HepG2 (cell line): ENCODE measurements at regions not wholly inside any gene's neighbourhood (a gene's known extent, or its start where the extent isn't known, plus 50 kb on each side); places are given as distances from the start of the nearest gene placed in this dataset.

ENCODE experiments used
- CTCF ChIP-seq: sonication (generic); formaldehyde crosslinking; IDR thresholded peaks from 2 replicates; pipeline ENCODE4 v1.5.0; 2020; ENCODE audit warnings: mild to moderate bottlenecking, missing genetic modification reagents, moderate library complexity
- ELF1 ChIP-seq: sonication (generic); formaldehyde crosslinking; IDR thresholded peaks from 2 replicates; pipeline ENCODE4 v1.4.0; 2020; ENCODE audit warnings: missing genetic modification reagents
- HNRNPUL1 ChIP-seq: fragments of 200-400 bp; formaldehyde crosslinking; IDR thresholded peaks from 2 replicates; pipeline ENCODE4 v1.6.1; 2017; ENCODE audit warnings: low read depth, mild to moderate bottlenecking, low read length, moderate library complexity
- ISL2 ChIP-seq: sonication (generic); formaldehyde crosslinking; IDR thresholded peaks from 2 replicates; pipeline ENCODE4 v1.5.0; 2020; ENCODE audit warnings: missing genetic modification reagents
- KIAA2018 ChIP-seq: sonication (generic); formaldehyde crosslinking; IDR thresholded peaks from 2 replicates; pipeline ENCODE4 v1.5.0; 2020; ENCODE audit warnings: mild to moderate bottlenecking, missing genetic modification reagents, borderline replicate concordance
- MYC ChIP-seq: sonication (generic); formaldehyde crosslinking; IDR thresholded peaks from 2 replicates; pipeline ENCODE4 v1.9.0; 2021; ENCODE audit warnings: missing genetic modification reagents, borderline replicate concordance
- RARA ChIP-seq: IDR thresholded peaks from 2 replicates; pipeline ENCODE4 v1.6.1; 2016; ENCODE audit warnings: missing genetic modification reagents, missing compliant biosample characterization
- RBFOX2 ChIP-seq: fragments of 200-400 bp; formaldehyde crosslinking; IDR thresholded peaks from 2 replicates; pipeline ENCODE4 v1.6.1; 2017; ENCODE audit warnings: low read depth, mild to moderate bottlenecking, low read length
- REPIN1 ChIP-seq: sonication (generic); formaldehyde crosslinking; IDR thresholded peaks from 2 replicates; pipeline ENCODE4 v1.8.0; 2022; ENCODE audit warnings: missing genetic modification reagents, low read depth, mild to moderate bottlenecking, borderline replicate concordance
- TCF7L2 ChIP-seq: IDR thresholded peaks from 2 replicates; pipeline ENCODE4 v1.6.1; 2011; ENCODE audit warnings: mild to moderate bottlenecking, low read depth, low read length, moderate library complexity
- ZBTB21 ChIP-seq: sonication (generic); formaldehyde crosslinking; IDR thresholded peaks from 2 replicates; pipeline ENCODE4 v1.4.0; 2020; ENCODE audit warnings: missing genetic modification reagents
- ZNF670 ChIP-seq: sonication (generic); formaldehyde crosslinking; IDR thresholded peaks from 2 replicates; pipeline ENCODE4 v1.8.0; 2022; ENCODE audit warnings: mild to moderate bottlenecking, missing genetic modification reagents, borderline replicate concordance
- ZNF782 ChIP-seq: sonication (generic); formaldehyde crosslinking; IDR thresholded peaks from 2 replicates; pipeline ENCODE4 v1.4.0; 2020; ENCODE audit warnings: missing genetic modification reagents, mild to moderate bottlenecking, borderline replicate concordance

GRCh38 chr14:83734431-83734830, 1795.5 kb upstream of the FLRT2 start (continued):
- TF ChIP-seq KIAA2018 (CRISPR knock-in tag), result no peak
- TF ChIP-seq HNRNPUL1, result no peak
- TF ChIP-seq ISL2 (CRISPR knock-in tag), result no peak
- no peak for TF ChIP-seq TCF7L2
- no peak for TF ChIP-seq CTCF
- TF ChIP-seq RBFOX2, result no peak
- TF ChIP-seq MYC, result no peak
- no peak for TF ChIP-seq RARA (CRISPR knock-in tag)
- TF ChIP-seq ZNF670 (CRISPR knock-in tag), result no peak
- TF ChIP-seq ZNF782 (CRISPR knock-in tag), result no peak
- TF ChIP-seq ZBTB21 (CRISPR knock-in tag), result no peak
- no peak for TF ChIP-seq ELF1 (CRISPR knock-in tag)
- no peak for TF ChIP-seq REPIN1
